ENCODE measurements at regions not wholly inside any gene's neighbourhood (a gene's known extent, or its start where the extent isn't known, plus 50 kb on each side); places are given as distances from the start of the nearest gene placed in this dataset.

- Histone ChIP-seq H2BK5ac (ENCODE audit: insufficient read length, low read length) (no peak overlapping the region), H3K9ac (ENCODE audit: extremely low read depth, insufficient read length, low read length) (no peak overlapping the region), H3K23ac (ENCODE audit: insufficient read length, low read depth, low read length) (no peak overlapping the region), H2BK15ac (ENCODE audit: low read depth, low read length) (no peak overlapping the region), H2BK20ac (ENCODE audit: low read depth, low read length, poor library complexity, severe bottlenecking) (no peak overlapping the region), H3K4me2 (ENCODE audit: insufficient read depth, insufficient read length, low read length) (no peak overlapping the region), H3K4ac (ENCODE audit: low read depth, low read length) (no peak overlapping the region), H4K8ac (replicated peaks; ENCODE audit: insufficient read length, low read depth, low read length) (no peak overlapping the region), H3T11ph (ENCODE audit: low read length) (no peak overlapping the region), H3K27ac (ENCODE audit: insufficient read length, low read depth, low read length) (no peak overlapping the region), H3K18ac (ENCODE audit: insufficient read length, low read depth, low read length) (no peak overlapping the region), H3K79me2 (ENCODE audit: insufficient read depth, low read length) (no peaks in the 10 kb centered on the region), H2AFZ (ENCODE audit: low read length) (no peak overlapping the region), H3K79me1 (ENCODE audit: insufficient read depth, low read depth, low read length, poor library complexity, severe bottlenecking) (no peaks in the 10 kb centered on the region), H3K9me3 (ENCODE audit: control insufficient read depth, low read depth, low read length) (no peaks in the 10 kb centered on the region), H3K14ac (ENCODE audit: insufficient read depth, low read length) (no peak overlapping the region), H2BK120ac (ENCODE audit: low read depth, low read length, poor library complexity, severe bottlenecking) (no peak overlapping the region), H4K20me1 (ENCODE audit: control insufficient read depth, insufficient read depth, insufficient read length) (no peaks in the 10 kb centered on the region), H2BK12ac (ENCODE audit: insufficient read length, low read depth, low read length) (no peak overlapping the region), H2AK5ac (ENCODE audit: insufficient read length, low read length) (no peak overlapping the region), H4K5ac (ENCODE audit: insufficient read length, low read depth, low read length) (no peak overlapping the region), H4K91ac (ENCODE audit: insufficient read length, low read depth, low read length) (no peak overlapping the region), H3K4me1 (ENCODE audit: insufficient read depth, low read length) (no peaks in the 10 kb centered on the region), H3K56ac (ENCODE audit: insufficient read length, low read depth, low read length) (no peak overlapping the region), H3K27me3 (ENCODE audit: insufficient read depth, low read length) (no peaks in the 10 kb centered on the region), H3K23me2 (ENCODE audit: insufficient read length, low read depth, low read length, poor library complexity, severe bottlenecking) (no peaks in the 10 kb centered on the region)
- DNase-seq, result no peak
- TF ChIP-seq, protein P1, sequence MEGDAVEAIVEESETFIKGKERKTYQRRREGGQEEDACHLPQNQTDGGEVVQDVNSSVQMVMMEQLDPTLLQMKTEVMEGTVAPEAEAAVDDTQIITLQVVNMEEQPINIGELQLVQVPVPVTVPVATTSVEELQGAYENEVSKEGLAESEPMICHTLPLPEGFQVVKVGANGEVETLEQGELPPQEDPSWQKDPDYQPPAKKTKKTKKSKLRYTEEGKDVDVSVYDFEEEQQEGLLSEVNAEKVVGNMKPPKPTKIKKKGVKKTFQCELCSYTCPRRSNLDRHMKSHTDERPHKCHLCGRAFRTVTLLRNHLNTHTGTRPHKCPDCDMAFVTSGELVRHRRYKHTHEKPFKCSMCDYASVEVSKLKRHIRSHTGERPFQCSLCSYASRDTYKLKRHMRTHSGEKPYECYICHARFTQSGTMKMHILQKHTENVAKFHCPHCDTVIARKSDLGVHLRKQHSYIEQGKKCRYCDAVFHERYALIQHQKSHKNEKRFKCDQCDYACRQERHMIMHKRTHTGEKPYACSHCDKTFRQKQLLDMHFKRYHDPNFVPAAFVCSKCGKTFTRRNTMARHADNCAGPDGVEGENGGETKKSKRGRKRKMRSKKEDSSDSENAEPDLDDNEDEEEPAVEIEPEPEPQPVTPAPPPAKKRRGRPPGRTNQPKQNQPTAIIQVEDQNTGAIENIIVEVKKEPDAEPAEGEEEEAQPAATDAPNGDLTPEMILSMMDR (conservative IDR thresholded peaks at IDR 0.05), result no peak
- peaks cover 4% of the 10 kb centered on the region for H3K27me3 Mint-ChIP-seq (ENCODE audit: low read depth)
- no peaks in the 10 kb centered on the region for H3K36me3 Mint-ChIP-seq (ENCODE audit: insufficient read depth in 1 of 3, low read depth in 3 of 3)
- H3K9me3 Mint-ChIP-seq, result no peaks in the 10 kb centered on the region
- H3K4me3 Mint-ChIP-seq, result no peak overlapping the region
- WGBS (ENCODE audit: extremely low coverage, insufficient read length, low lambda C conversion rate), result no CpG with 5 or more reads among the region's 4 CpGs
- H3K4me1 Mint-ChIP-seq, result peaks cover 4 to 14% of the 10 kb centered on the region in 2 experiments; a peak in 2 of 4 replicates
- H3K27ac Mint-ChIP-seq, result peak overlapping the region in 1 of 3 experiments; percentile 61; a peak in 1 of 7 replicates
Observed at GRCh38 chr15:66945842-66946241, 119.6 kb upstream of the SMAD3 start.

Measured in H9 (cell line).